Gastrocnemius medialis (tissue), 4 donors: ENCODE measurements at regions not wholly inside any gene's neighbourhood (a gene's known extent, or its start where the extent isn't known, plus 50 kb on each side); places are given as distances from the start of the nearest gene placed in this dataset.

ENCODE experiments used
- ATAC-seq, 2 donors: fragments of 150-250 bp; one replicate each; pipeline ENCODE4 v1.9.1; 2016
- DNase-seq, 2 donors: peaks; one replicate each; pipeline ENCODE4 v3.0.0-alpha.2; 2019
- H3K27ac ChIP-seq, 4 donors: fragments of 200-600 bp; sonication (generic); 1 replicate in 1 of 4; 2 replicates in 3 of 4; pipeline ENCODE4 v1.5.1; 2016 to 2018; ENCODE audit warnings: mild to moderate bottlenecking in 2 of 4, moderate library complexity in 1 of 4
- H3K27me3 ChIP-seq, 3 donors: fragments of 200-600 bp; sonication (generic) in 2 of 3; 1 replicate in 1 of 3; 2 replicates in 2 of 3; pipeline versions ENCODE4 v1.5.1 to v1.6.0; 2016 to 2019; ENCODE audit warnings: mild to moderate bottlenecking in 1 of 3, moderate library complexity in 1 of 3
- H3K36me3 ChIP-seq, 2 donors: fragments of 200-600 bp; sonication (generic) in 1 of 2; one replicate each; pipeline ENCODE4 v1.5.1; 2017 to 2018
- H3K4me1 ChIP-seq, 2 donors: fragments of 200-600 bp; sonication (generic) in 1 of 2; one replicate each; pipeline ENCODE4 v1.5.1; 2016 to 2017; ENCODE audit warnings: mild to moderate bottlenecking in 2 of 2
- H3K4me3 ChIP-seq, 4 donors: fragments of 200-600 bp; sonication (generic) in 3 of 4; 1 replicate in 1 of 4; 2 replicates in 3 of 4; pipeline ENCODE4 v1.5.1; 2016 to 2019; ENCODE audit warnings: mild to moderate bottlenecking in 2 of 4
- H3K9me3 ChIP-seq, 3 donors: fragments of 200-600 bp; sonication (generic) in 2 of 3; 1 replicate in 1 of 3; 2 replicates in 2 of 3; pipeline ENCODE4 v1.5.1; 2016 to 2019
- CTCF ChIP-seq, 5 experiments: fragments of 450-650 bp in 3 of 5; fragments of 200-600 bp in 2 of 5; sonication (generic) in 2 of 5; IDR thresholded peaks in 4 of 5; conservative IDR thresholded peaks in 1 of 5; 1 replicate in 4 of 5; 2 replicates in 1 of 5; pipeline ENCODE4 v1.5.1; 2016 to 2019; ENCODE audit warnings: antibody characterized with exemption in 5 of 5, mild to moderate bottlenecking in 3 of 5, moderate library complexity in 3 of 5
- POLR2A ChIP-seq, 2 donors: fragments of 450-650 bp; IDR thresholded peaks; one replicate each; pipeline ENCODE4 v1.6.1; 2017; ENCODE audit warnings: antibody characterized with exemption in 2 of 2, mild to moderate bottlenecking in 2 of 2, moderate library complexity in 2 of 2
- in situ Hi-C, 4 donors: fragments of 200-750 bp; cut with MboI; loops; one replicate each; pipeline versions ENCODE4 v1.15.0 to v1.8.0; 2017; ENCODE audit warnings: low sequenced_read_pairs in 4 of 4
- intact Hi-C: fragments of 100-400 bp; cut with DNase I; formaldehyde crosslinking; loops from one replicate; pipeline ENCODE4 v1.15.1; 2023; ENCODE audit warnings: low total_unique reads

GRCh38 chr14:97095269-97095668 lies 298.1 kb downstream of the VRK1 start:
- no peaks in the 10 kb centered on the region for H3K27me3 ChIP-seq
- H3K4me1 ChIP-seq: no peaks in the 10 kb centered on the region
- intact Hi-C loops (no loop called here), in situ Hi-C loops (no loop called here)
- no peaks in the 10 kb centered on the region for H3K36me3 ChIP-seq
- ATAC-seq: no peak
- DNase-seq: no peak
- no peaks in the 10 kb centered on the region for H3K9me3 ChIP-seq
- no peak overlapping the region for H3K4me3 ChIP-seq
- no peak overlapping the region for H3K27ac ChIP-seq
- TF ChIP-seq CTCF (IDR thresholded peaks at IDR 0.05 in 4 of 5, conservative IDR thresholded peaks at IDR 0.05 in 1 of 5) (no peak), POLR2A (IDR thresholded peaks at IDR 0.05) (no peak)

GRCh38 chr14:97097296-97097695 lies 300.1 kb downstream of the VRK1 start:
- Histone ChIP-seq H3K9me3 (no peaks in the 10 kb centered on the region), H3K4me3 (no peak overlapping the region), H3K27me3 (no peaks in the 10 kb centered on the region), H3K36me3 (no peaks in the 10 kb centered on the region), H3K27ac (no peak overlapping the region), H3K4me1 (no peaks in the 10 kb centered on the region)
- DNase-seq (no peak), ATAC-seq (no peak)
- intact Hi-C loops (no loop called here), in situ Hi-C loops (no loop called here)
- TF ChIP-seq POLR2A (IDR thresholded peaks at IDR 0.05): no peak
- no peak for TF ChIP-seq CTCF (IDR thresholded peaks at IDR 0.05 in 4 of 5, conservative IDR thresholded peaks at IDR 0.05 in 1 of 5)

GRCh38 chr14:97100306-97100705 lies 303.1 kb downstream of the VRK1 start:
- in situ Hi-C loops: no loop called here
- no peaks in the 10 kb centered on the region for H3K27me3 ChIP-seq

GRCh38 chr14:97101561-97101960 lies 304.4 kb downstream of the VRK1 start:
- in situ Hi-C loops (no loop called here), intact Hi-C loops (no loop called here)
- Histone ChIP-seq H3K36me3 (no peaks in the 10 kb centered on the region), H3K27ac (no peak overlapping the region), H3K4me1 (no peaks in the 10 kb centered on the region), H3K4me3 (no peak overlapping the region), H3K27me3 (no peaks in the 10 kb centered on the region), H3K9me3 (no peaks in the 10 kb centered on the region)
- no peak for TF ChIP-seq CTCF (IDR thresholded peaks at IDR 0.05 in 4 of 5, conservative IDR thresholded peaks at IDR 0.05 in 1 of 5)
- no peak for TF ChIP-seq POLR2A (IDR thresholded peaks at IDR 0.05)
- DNase-seq: no peak
- no peak for ATAC-seq

More at GRCh38 chr14:97100306-97100705, 303.1 kb downstream of the VRK1 start:
- Histone ChIP-seq H3K9me3 (no peaks in the 10 kb centered on the region), H3K36me3 (no peaks in the 10 kb centered on the region), H3K4me3 (no peak overlapping the region), H3K27ac (no peak overlapping the region), H3K4me1 (no peaks in the 10 kb centered on the region)
- no peak for ATAC-seq
- no peak for DNase-seq
- no peak for TF ChIP-seq POLR2A (IDR thresholded peaks at IDR 0.05)
- no peak for TF ChIP-seq CTCF (IDR thresholded peaks at IDR 0.05 in 4 of 5, conservative IDR thresholded peaks at IDR 0.05 in 1 of 5)
- intact Hi-C loops: no loop called here

- DNase-seq (no peak), ATAC-seq (no peak)
- Histone ChIP-seq H3K9me3 (no peaks in the 10 kb centered on the region), H3K36me3 (no peaks in the 10 kb centered on the region), H3K4me3 (no peak overlapping the region), H3K4me1 (no peaks in the 10 kb centered on the region), H3K27me3 (no peaks in the 10 kb centered on the region), H3K27ac (no peak overlapping the region)
- in situ Hi-C loops (no loop called here), intact Hi-C loops (no loop called here)
- no peak for TF ChIP-seq CTCF (IDR thresholded peaks at IDR 0.05 in 4 of 5, conservative IDR thresholded peaks at IDR 0.05 in 1 of 5)
- no peak for TF ChIP-seq POLR2A (IDR thresholded peaks at IDR 0.05)
These were observed 306.8 kb downstream of the VRK1 start for GRCh38 chr14:97104029-97104428.
